HepG2 (cell line): ENCODE measurements at regions not wholly inside any gene's neighbourhood (a gene's known extent, or its start where the extent isn't known, plus 50 kb on each side); places are given as distances from the start of the nearest gene placed in this dataset.

Experiments
- BHLHE40 ChIP-seq: IDR thresholded peaks from 2 replicates; pipeline ENCODE4 v1.6.1; 2011; ENCODE audit warnings: low read length, improper control_type of control experiment
- KDM1A ChIP-seq: IDR thresholded peaks from 2 replicates; pipeline ENCODE4 v1.6.1; 2016; ENCODE audit warnings: missing compliant biosample characterization
- MTA1 ChIP-seq: sonication (generic); formaldehyde crosslinking; IDR thresholded peaks from 2 replicates; pipeline ENCODE4 v1.4.0; 2020; ENCODE audit warnings: missing genetic modification reagents, mild to moderate bottlenecking, borderline replicate concordance
- NBN ChIP-seq: fragments of 450-650 bp; conservative IDR thresholded peaks from 2 replicates; pipeline ENCODE4 v1.6.1; 2017
- POLR2A ChIP-seq, 2 experiments: IDR thresholded peaks; 2 replicates each; pipeline ENCODE4 v1.6.1; 2011; ENCODE audit warnings: low read depth in 2 of 2, low read length in 2 of 2, mild to moderate bottlenecking in 1 of 2, moderate library complexity in 1 of 2; ENCODE audit not compliant: insufficient read depth in 1 of 2
- SP4 ChIP-seq: sonication (generic); formaldehyde crosslinking; IDR thresholded peaks from 2 replicates; pipeline ENCODE4 v1.8.1; 2023; ENCODE audit warnings: mild to moderate bottlenecking, missing genetic modification reagents
- TAF1 ChIP-seq: sonication (generic); formaldehyde crosslinking; IDR thresholded peaks from 2 replicates; pipeline ENCODE4 v1.4.0; 2020; ENCODE audit warnings: missing genetic modification reagents
- ZNF558 ChIP-seq: sonication (generic); formaldehyde crosslinking; IDR thresholded peaks from 2 replicates; pipeline ENCODE4 v1.9.0; 2022; ENCODE audit warnings: mild to moderate bottlenecking, missing genetic modification reagents, borderline replicate concordance
- TF ChIP-seq, protein P1 (sequence below): sonication (generic); formaldehyde crosslinking; IDR thresholded peaks from 2 replicates; pipeline ENCODE4 v1.5.0; 2020; ENCODE audit warnings: mild to moderate bottlenecking, missing genetic modification reagents, moderate library complexity

DNA sequence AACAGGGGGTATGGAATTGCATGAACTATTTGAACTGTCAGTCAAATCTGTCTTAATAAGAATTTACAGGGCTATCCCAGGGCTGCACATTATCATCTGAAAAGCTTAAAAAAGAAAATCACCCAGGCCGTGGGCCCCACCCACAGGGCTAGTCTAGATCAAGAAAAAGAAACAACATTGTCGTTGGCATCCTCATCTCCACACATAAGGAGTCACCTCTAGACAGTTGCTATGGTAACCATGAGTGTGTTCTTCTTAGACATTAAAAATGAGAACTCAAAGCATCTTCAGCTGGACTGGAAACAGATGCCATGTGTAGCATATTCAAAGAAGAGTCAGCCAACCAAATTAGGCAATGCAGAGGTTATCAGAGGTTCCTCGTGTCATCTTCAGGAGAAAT lies 72.3 kb upstream of the CPO start:
- TF ChIP-seq NBN (no peak), TAF1 (CRISPR knock-in tag) (no peak), KDM1A (CRISPR knock-in tag) (no peak), BHLHE40 (no peak), ZNF558 (no peak), SP4 (CRISPR knock-in tag) (no peak), MTA1 (CRISPR knock-in tag) (no peak), POLR2A (IDR thresholded peaks at IDR 0.05; ENCODE audit: insufficient read depth in 1 of 2, low read depth in 2 of 2, low read length in 2 of 2) (no peak)
- TF ChIP-seq, protein P1, sequence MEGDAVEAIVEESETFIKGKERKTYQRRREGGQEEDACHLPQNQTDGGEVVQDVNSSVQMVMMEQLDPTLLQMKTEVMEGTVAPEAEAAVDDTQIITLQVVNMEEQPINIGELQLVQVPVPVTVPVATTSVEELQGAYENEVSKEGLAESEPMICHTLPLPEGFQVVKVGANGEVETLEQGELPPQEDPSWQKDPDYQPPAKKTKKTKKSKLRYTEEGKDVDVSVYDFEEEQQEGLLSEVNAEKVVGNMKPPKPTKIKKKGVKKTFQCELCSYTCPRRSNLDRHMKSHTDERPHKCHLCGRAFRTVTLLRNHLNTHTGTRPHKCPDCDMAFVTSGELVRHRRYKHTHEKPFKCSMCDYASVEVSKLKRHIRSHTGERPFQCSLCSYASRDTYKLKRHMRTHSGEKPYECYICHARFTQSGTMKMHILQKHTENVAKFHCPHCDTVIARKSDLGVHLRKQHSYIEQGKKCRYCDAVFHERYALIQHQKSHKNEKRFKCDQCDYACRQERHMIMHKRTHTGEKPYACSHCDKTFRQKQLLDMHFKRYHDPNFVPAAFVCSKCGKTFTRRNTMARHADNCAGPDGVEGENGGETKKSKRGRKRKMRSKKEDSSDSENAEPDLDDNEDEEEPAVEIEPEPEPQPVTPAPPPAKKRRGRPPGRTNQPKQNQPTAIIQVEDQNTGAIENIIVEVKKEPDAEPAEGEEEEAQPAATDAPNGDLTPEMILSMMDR (CRISPR knock-in tag), result no peak
